H1 (cell line): ENCODE measurements at regions not wholly inside any gene's neighbourhood (a gene's known extent, or its start where the extent isn't known, plus 50 kb on each side); places are given as distances from the start of the nearest gene placed in this dataset.

Experiments
- CTCF ChIA-PET: fragments of 300-600 bp; sonication (Branson Sonifier 250); formaldehyde crosslinking; loops from one replicate; lab custom pipeline; 2021; ENCODE audit not compliant: partially characterized antibody; lab: Charles Lee
- POLR2A ChIA-PET: fragments of 300-600 bp; sonication (Branson Sonifier 250); formaldehyde crosslinking; loops from one replicate; lab custom pipeline; 2021; ENCODE audit warnings: inconsistent platforms; ENCODE audit not compliant: partially characterized antibody; lab: Charles Lee
- DNase-seq, 2 experiments: peaks; one replicate each; pipeline versions ENCODE4 v3.0.0 to v3.0.0-alpha.2; 2010 to 2022; ENCODE audit warnings: low spot score in 2 of 2, low read depth in 1 of 2, mixed read lengths in 1 of 2
- FAIRE-seq: peaks from 2 replicates; lab custom pipeline; 2011; peaks lifted over from hg19 to GRCh38; lab: Jason Lieb, UNC
- H2AFZ ChIP-seq: 2 replicates; pipeline ENCODE4 v1.8.1; 2012; ENCODE audit warnings: low read length, inconsistent platforms
- H2AK5ac ChIP-seq: 2 replicates; pipeline ENCODE4 v1.6.1; 2013; ENCODE audit warnings: low read depth, low read length
- H2BK120ac ChIP-seq: replicated peaks from 2 replicates; pipeline ENCODE3; 2013; ENCODE audit warnings: low read depth, low read length, inconsistent platforms
- H2BK12ac ChIP-seq: 2 replicates; pipeline ENCODE4 v1.6.1; 2013; ENCODE audit warnings: low read depth, low read length
- H2BK15ac ChIP-seq: 2 replicates; pipeline ENCODE4 v1.6.1; 2013; ENCODE audit warnings: low read length
- H2BK20ac ChIP-seq: 2 replicates; pipeline ENCODE4 v1.6.1; 2013; ENCODE audit warnings: low read length
- H2BK5ac ChIP-seq: 2 replicates; pipeline ENCODE4 v1.6.1; 2013; ENCODE audit warnings: low read depth, low read length
- H3K14ac ChIP-seq: 2 replicates; pipeline ENCODE4 v1.6.1; 2013; ENCODE audit warnings: inconsistent platforms; ENCODE audit not compliant: insufficient read length
- H3K18ac ChIP-seq: 2 replicates; pipeline ENCODE4 v1.6.1; 2013; ENCODE audit warnings: low read length; ENCODE audit errors: extremely low read depth
- H3K23ac ChIP-seq: 2 replicates; pipeline ENCODE4 v1.6.1; 2013; ENCODE audit warnings: inconsistent platforms; ENCODE audit not compliant: insufficient read length
- H3K23me2 ChIP-seq: 2 replicates; pipeline ENCODE4 v1.6.1; 2013; ENCODE audit warnings: low read depth, low read length
- H3K27ac ChIP-seq: 2 replicates; pipeline ENCODE4 v1.6.1; 2011; ENCODE audit warnings: low read depth, low read length, inconsistent platforms
- H3K27me3 ChIP-seq, 4 experiments: replicated peaks in 1 of 4; 1 replicate in 1 of 4; 2 replicates in 3 of 4; pipeline versions ENCODE4 v1.6.1 to v1.8.1; 2011 to 2013; ENCODE audit warnings: low read length in 3 of 4, mild to moderate bottlenecking in 3 of 4, inconsistent platforms in 2 of 4, mixed read lengths in 2 of 4, moderate library complexity in 1 of 4; ENCODE audit not compliant: control insufficient read depth in 3 of 4, insufficient read depth in 3 of 4; ENCODE audit errors: extremely low read depth in 1 of 4
- H3K36me3 ChIP-seq, 4 experiments: 2 replicates each; pipeline versions ENCODE4 v1.6.1 to v1.8.1; 2011 to 2013; ENCODE audit warnings: mild to moderate bottlenecking in 4 of 4, low read length in 3 of 4, moderate library complexity in 2 of 4, control low read depth in 1 of 4, inconsistent platforms in 1 of 4; ENCODE audit not compliant: insufficient read depth in 4 of 4, control insufficient read depth in 2 of 4
- H3K4ac ChIP-seq: replicated peaks from 2 replicates; pipeline ENCODE3; 2013; ENCODE audit warnings: low read length, low read depth, mixed read lengths, inconsistent platforms; ENCODE audit not compliant: insufficient read length
- H3K4me1 ChIP-seq, 4 experiments: replicated peaks in 1 of 4; 1 replicate in 1 of 4; 2 replicates in 3 of 4; pipeline versions ENCODE4 v1.6.1 to v1.8.1; 2011 to 2013; ENCODE audit warnings: low read length in 3 of 4, inconsistent platforms in 2 of 4, mixed read lengths in 1 of 4; ENCODE audit not compliant: insufficient read depth in 4 of 4, control insufficient read depth in 3 of 4
- H3K4me2 ChIP-seq, 2 experiments: 2 replicates each; pipeline versions ENCODE4 v1.6.1 to v1.8.1; 2011 to 2013; ENCODE audit warnings: low read depth in 2 of 2, low read length in 2 of 2, control low read depth in 1 of 2, inconsistent platforms in 1 of 2, mild to moderate bottlenecking in 1 of 2; ENCODE audit not compliant: insufficient read depth in 1 of 2
- H3K4me3 ChIP-seq, 4 experiments: fragments of 200-600, 300-600 bp in 1 of 4; sonication (generic), shearing (Covaris generic), sonication (Bioruptor Twin) in 1 of 4; 2 replicates each; pipeline versions ENCODE4 v1.5.1 to v1.8.1; 2011 to 2016; ENCODE audit warnings: low read length in 4 of 4, low read depth in 3 of 4, control low read depth in 2 of 4, inconsistent platforms in 2 of 4, mild to moderate bottlenecking in 2 of 4, mixed read lengths in 1 of 4, moderate library complexity in 1 of 4; ENCODE audit not compliant: insufficient read depth in 2 of 4; ENCODE audit errors: extremely low read depth in 1 of 4
- H3K56ac ChIP-seq: replicated peaks from 2 replicates; pipeline ENCODE3; 2013; ENCODE audit warnings: low read depth, mild to moderate bottlenecking, mixed read lengths, low read length, inconsistent platforms; ENCODE audit not compliant: insufficient read length
- H3K79me1 ChIP-seq: 2 replicates; pipeline ENCODE4 v1.6.1; 2013; ENCODE audit warnings: low read depth, low read length, control low read depth
- H3K79me2 ChIP-seq, 2 experiments: 2 replicates each; pipeline versions ENCODE4 v1.6.1 to v1.8.1; 2012 to 2013; ENCODE audit warnings: low read length in 2 of 2, mild to moderate bottlenecking in 2 of 2, inconsistent platforms in 1 of 2; ENCODE audit not compliant: insufficient read depth in 2 of 2, control insufficient read depth in 1 of 2
- H3K9ac ChIP-seq, 4 experiments: replicated peaks in 1 of 4; 1 replicate in 1 of 4; 2 replicates in 3 of 4; pipeline versions ENCODE4 v1.6.1 to v1.8.1; 2011 to 2013; ENCODE audit warnings: low read depth in 3 of 4, low read length in 3 of 4, control low read depth in 2 of 4, mild to moderate bottlenecking in 2 of 4, moderate library complexity in 2 of 4, inconsistent platforms in 1 of 4; ENCODE audit errors: extremely low read depth in 1 of 4
- H3K9me3 ChIP-seq, 2 experiments: 2 replicates each; pipeline versions ENCODE4 v1.6.1 to v1.8.1; 2012 to 2013; ENCODE audit warnings: mild to moderate bottlenecking in 2 of 2, moderate library complexity in 2 of 2, control low read depth in 1 of 2, inconsistent platforms in 1 of 2, low read depth in 1 of 2, low read length in 1 of 2, mixed read lengths in 1 of 2; ENCODE audit not compliant: insufficient read depth in 2 of 2
- H4K20me1 ChIP-seq, 2 experiments: replicated peaks in 1 of 2; 2 replicates each; pipeline versions ENCODE3 to v1.8.1; 2011 to 2013; ENCODE audit warnings: inconsistent platforms in 2 of 2, low read length in 2 of 2, mild to moderate bottlenecking in 1 of 2; ENCODE audit not compliant: insufficient read depth in 2 of 2, control insufficient read depth in 1 of 2
- H4K5ac ChIP-seq: 2 replicates; pipeline ENCODE4 v1.6.1; 2013; ENCODE audit warnings: low read length, low read depth, mixed read lengths, inconsistent platforms; ENCODE audit not compliant: insufficient read length
- H4K8ac ChIP-seq: 2 replicates; pipeline ENCODE4 v1.8.0; 2013; ENCODE audit warnings: mild to moderate bottlenecking, moderate library complexity, low read length, inconsistent platforms; ENCODE audit not compliant: insufficient read depth; ENCODE audit errors: extremely low read depth
- H4K91ac ChIP-seq: replicated peaks from 2 replicates; pipeline ENCODE3; 2013; ENCODE audit warnings: low read length, mixed read lengths, inconsistent platforms; ENCODE audit not compliant: insufficient read length
- WGBS, 2 experiments: shearing (Covaris generic) in 1 of 2; methylation state at CpG; one replicate each; pipeline versions ENCODE4 v1.1.6 to v1.1.7; 2013 to 2015; ENCODE audit warnings: low lambda C conversion rate in 2 of 2, mixed read lengths in 2 of 2, inconsistent platforms in 1 of 2, low coverage in 1 of 2, missing lambda C conversion rate in 1 of 2; ENCODE audit not compliant: insufficient replicate concordance in 2 of 2, insufficient coverage in 1 of 2, insufficient read length in 1 of 2; ENCODE audit errors: extremely low coverage in 1 of 2, missing lambda C conversion rate in 1 of 2; 5-methylcytosine and 5-hydroxymethylcytosine counted together
- TF ChIP-seq, protein P1 (sequence below): fragments of 300-600 bp; sonication (generic); IDR thresholded peaks from 2 replicates; pipeline ENCODE4 v1.7.1; 2012; ENCODE audit warnings: low read length, moderate library complexity, mild to moderate bottlenecking, inconsistent platforms; ENCODE audit not compliant: insufficient replicate concordance

- Histone ChIP-seq H3K36me3 (no peaks in the 10 kb centered on the region), H4K20me1 (no peaks in the 10 kb centered on the region), H3K79me1 (no peaks in the 10 kb centered on the region), H2AFZ (no peak overlapping the region), H2BK5ac (no peak overlapping the region), H3K4ac (no peak overlapping the region), H3K23ac (no peak overlapping the region), H3K56ac (no peak overlapping the region), H3K4me2 (no peak overlapping the region), H2BK20ac (no peak overlapping the region), H3K14ac (no peak overlapping the region), H4K91ac (no peak overlapping the region), H3K79me2 (no peaks in the 10 kb centered on the region), H3K4me3 (no peak overlapping the region), H3K23me2 (no peaks in the 10 kb centered on the region), H3K9me3 (no peaks in the 10 kb centered on the region), H2AK5ac (no peak overlapping the region), H4K5ac (no peak overlapping the region), H3K4me1 (peaks cover 0 to 2% (median 0%) of the 10 kb centered on the region in 4 experiments; a peak in 1 of 7 replicates), H2BK120ac (no peak overlapping the region), H2BK12ac (no peak overlapping the region), H3K18ac (no peak overlapping the region), H3K27ac (no peak overlapping the region), H2BK15ac (no peak overlapping the region), H4K8ac (no peak overlapping the region), H3K27me3 (no peaks in the 10 kb centered on the region), H3K9ac (no peak overlapping the region)
- WGBS, 2 experiments = 95% methylated on average over 1 of the region's 1 CpG; no CpG with 5 or more reads in 1 of the 2 experiments
- TF ChIP-seq, protein P1, sequence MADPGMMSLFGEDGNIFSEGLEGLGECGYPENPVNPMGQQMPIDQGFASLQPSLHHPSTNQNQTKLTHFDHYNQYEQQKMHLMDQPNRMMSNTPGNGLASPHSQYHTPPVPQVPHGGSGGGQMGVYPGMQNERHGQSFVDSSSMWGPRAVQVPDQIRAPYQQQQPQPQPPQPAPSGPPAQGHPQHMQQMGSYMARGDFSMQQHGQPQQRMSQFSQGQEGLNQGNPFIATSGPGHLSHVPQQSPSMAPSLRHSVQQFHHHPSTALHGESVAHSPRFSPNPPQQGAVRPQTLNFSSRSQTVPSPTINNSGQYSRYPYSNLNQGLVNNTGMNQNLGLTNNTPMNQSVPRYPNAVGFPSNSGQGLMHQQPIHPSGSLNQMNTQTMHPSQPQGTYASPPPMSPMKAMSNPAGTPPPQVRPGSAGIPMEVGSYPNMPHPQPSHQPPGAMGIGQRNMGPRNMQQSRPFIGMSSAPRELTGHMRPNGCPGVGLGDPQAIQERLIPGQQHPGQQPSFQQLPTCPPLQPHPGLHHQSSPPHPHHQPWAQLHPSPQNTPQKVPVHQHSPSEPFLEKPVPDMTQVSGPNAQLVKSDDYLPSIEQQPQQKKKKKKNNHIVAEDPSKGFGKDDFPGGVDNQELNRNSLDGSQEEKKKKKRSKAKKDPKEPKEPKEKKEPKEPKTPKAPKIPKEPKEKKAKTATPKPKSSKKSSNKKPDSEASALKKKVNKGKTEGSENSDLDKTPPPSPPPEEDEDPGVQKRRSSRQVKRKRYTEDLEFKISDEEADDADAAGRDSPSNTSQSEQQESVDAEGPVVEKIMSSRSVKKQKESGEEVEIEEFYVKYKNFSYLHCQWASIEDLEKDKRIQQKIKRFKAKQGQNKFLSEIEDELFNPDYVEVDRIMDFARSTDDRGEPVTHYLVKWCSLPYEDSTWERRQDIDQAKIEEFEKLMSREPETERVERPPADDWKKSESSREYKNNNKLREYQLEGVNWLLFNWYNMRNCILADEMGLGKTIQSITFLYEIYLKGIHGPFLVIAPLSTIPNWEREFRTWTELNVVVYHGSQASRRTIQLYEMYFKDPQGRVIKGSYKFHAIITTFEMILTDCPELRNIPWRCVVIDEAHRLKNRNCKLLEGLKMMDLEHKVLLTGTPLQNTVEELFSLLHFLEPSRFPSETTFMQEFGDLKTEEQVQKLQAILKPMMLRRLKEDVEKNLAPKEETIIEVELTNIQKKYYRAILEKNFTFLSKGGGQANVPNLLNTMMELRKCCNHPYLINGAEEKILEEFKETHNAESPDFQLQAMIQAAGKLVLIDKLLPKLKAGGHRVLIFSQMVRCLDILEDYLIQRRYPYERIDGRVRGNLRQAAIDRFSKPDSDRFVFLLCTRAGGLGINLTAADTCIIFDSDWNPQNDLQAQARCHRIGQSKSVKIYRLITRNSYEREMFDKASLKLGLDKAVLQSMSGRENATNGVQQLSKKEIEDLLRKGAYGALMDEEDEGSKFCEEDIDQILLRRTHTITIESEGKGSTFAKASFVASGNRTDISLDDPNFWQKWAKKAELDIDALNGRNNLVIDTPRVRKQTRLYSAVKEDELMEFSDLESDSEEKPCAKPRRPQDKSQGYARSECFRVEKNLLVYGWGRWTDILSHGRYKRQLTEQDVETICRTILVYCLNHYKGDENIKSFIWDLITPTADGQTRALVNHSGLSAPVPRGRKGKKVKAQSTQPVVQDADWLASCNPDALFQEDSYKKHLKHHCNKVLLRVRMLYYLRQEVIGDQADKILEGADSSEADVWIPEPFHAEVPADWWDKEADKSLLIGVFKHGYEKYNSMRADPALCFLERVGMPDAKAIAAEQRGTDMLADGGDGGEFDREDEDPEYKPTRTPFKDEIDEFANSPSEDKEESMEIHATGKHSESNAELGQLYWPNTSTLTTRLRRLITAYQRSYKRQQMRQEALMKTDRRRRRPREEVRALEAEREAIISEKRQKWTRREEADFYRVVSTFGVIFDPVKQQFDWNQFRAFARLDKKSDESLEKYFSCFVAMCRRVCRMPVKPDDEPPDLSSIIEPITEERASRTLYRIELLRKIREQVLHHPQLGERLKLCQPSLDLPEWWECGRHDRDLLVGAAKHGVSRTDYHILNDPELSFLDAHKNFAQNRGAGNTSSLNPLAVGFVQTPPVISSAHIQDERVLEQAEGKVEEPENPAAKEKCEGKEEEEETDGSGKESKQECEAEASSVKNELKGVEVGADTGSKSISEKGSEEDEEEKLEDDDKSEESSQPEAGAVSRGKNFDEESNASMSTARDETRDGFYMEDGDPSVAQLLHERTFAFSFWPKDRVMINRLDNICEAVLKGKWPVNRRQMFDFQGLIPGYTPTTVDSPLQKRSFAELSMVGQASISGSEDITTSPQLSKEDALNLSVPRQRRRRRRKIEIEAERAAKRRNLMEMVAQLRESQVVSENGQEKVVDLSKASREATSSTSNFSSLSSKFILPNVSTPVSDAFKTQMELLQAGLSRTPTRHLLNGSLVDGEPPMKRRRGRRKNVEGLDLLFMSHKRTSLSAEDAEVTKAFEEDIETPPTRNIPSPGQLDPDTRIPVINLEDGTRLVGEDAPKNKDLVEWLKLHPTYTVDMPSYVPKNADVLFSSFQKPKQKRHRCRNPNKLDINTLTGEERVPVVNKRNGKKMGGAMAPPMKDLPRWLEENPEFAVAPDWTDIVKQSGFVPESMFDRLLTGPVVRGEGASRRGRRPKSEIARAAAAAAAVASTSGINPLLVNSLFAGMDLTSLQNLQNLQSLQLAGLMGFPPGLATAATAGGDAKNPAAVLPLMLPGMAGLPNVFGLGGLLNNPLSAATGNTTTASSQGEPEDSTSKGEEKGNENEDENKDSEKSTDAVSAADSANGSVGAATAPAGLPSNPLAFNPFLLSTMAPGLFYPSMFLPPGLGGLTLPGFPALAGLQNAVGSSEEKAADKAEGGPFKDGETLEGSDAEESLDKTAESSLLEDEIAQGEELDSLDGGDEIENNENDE = no peak
- POLR2A ChIA-PET = no interaction called here
- DNase-seq (no peak), FAIRE-seq (no peak)
- CTCF ChIA-PET = no interaction called here
Measured at GRCh38 chr2:136658201-136658600, 107.1 kb upstream of the THSD7B start.
